Tibial nerve (tissue), 4 donors: ENCODE measurements at regions not wholly inside any gene's neighbourhood (a gene's known extent, or its start where the extent isn't known, plus 50 kb on each side); places are given as distances from the start of the nearest gene placed in this dataset.

Experiments used
- DNase-seq, 2 donors: peaks; one replicate each; pipeline ENCODE4 v3.0.0-alpha.2; 2019; ENCODE audit warnings: low spot score in 2 of 2
- H3K27ac ChIP-seq, 4 donors: fragments of 200-600 bp; sonication (generic) in 3 of 4; one replicate each; pipeline ENCODE4 v1.5.1; 2017 to 2019; ENCODE audit warnings: mild to moderate bottlenecking in 1 of 4
- H3K27me3 ChIP-seq, 2 donors: fragments of 200-600 bp; sonication (generic) in 1 of 2; one replicate each; pipeline versions ENCODE4 v1.5.1 to v1.6.0; 2017 to 2019
- H3K36me3 ChIP-seq, 3 donors: fragments of 200-600 bp; sonication (generic); one replicate each; pipeline ENCODE4 v1.5.1; 2018 to 2019
- H3K4me1 ChIP-seq, 4 donors: fragments of 200-600 bp; sonication (generic) in 3 of 4; one replicate each; pipeline ENCODE4 v1.5.1; 2017 to 2019
- H3K4me3 ChIP-seq, 4 donors: fragments of 200-600 bp; sonication (generic) in 3 of 4; one replicate each; pipeline ENCODE4 v1.5.1; 2017 to 2019; ENCODE audit warnings: mild to moderate bottlenecking in 1 of 4, moderate library complexity in 1 of 4
- H3K9me3 ChIP-seq, 4 donors: fragments of 200-600 bp; sonication (generic) in 3 of 4; one replicate each; pipeline ENCODE4 v1.5.1; 2017 to 2019
- EP300 ChIP-seq, 2 donors: sonication (generic); formaldehyde crosslinking; IDR thresholded peaks; one replicate each; pipeline ENCODE4 v1.6.1; 2017; ENCODE audit warnings: antibody characterized with exemption in 2 of 2, mild to moderate bottlenecking in 1 of 2
- POLR2A ChIP-seq, 2 donors: fragments of 450-650 bp; IDR thresholded peaks; one replicate each; pipeline ENCODE4 v1.6.1; 2017; ENCODE audit warnings: antibody characterized with exemption in 2 of 2, mild to moderate bottlenecking in 2 of 2, moderate library complexity in 2 of 2
- WGBS, 2 donors: methylation state at CpG; one replicate each; pipeline ENCODE4 v1.1.5; 2018; 5-methylcytosine and 5-hydroxymethylcytosine counted together
- TF ChIP-seq, protein P1 (sequence below), 5 experiments: fragments of 200-600 bp in 3 of 5; fragments of 450-650 bp in 2 of 5; sonication (generic) in 3 of 5; IDR thresholded peaks; one replicate each; pipeline ENCODE4 v1.5.1; 2016 to 2019; ENCODE audit warnings: antibody characterized with exemption in 5 of 5, mild to moderate bottlenecking in 3 of 5, moderate library complexity in 2 of 5

DNA sequence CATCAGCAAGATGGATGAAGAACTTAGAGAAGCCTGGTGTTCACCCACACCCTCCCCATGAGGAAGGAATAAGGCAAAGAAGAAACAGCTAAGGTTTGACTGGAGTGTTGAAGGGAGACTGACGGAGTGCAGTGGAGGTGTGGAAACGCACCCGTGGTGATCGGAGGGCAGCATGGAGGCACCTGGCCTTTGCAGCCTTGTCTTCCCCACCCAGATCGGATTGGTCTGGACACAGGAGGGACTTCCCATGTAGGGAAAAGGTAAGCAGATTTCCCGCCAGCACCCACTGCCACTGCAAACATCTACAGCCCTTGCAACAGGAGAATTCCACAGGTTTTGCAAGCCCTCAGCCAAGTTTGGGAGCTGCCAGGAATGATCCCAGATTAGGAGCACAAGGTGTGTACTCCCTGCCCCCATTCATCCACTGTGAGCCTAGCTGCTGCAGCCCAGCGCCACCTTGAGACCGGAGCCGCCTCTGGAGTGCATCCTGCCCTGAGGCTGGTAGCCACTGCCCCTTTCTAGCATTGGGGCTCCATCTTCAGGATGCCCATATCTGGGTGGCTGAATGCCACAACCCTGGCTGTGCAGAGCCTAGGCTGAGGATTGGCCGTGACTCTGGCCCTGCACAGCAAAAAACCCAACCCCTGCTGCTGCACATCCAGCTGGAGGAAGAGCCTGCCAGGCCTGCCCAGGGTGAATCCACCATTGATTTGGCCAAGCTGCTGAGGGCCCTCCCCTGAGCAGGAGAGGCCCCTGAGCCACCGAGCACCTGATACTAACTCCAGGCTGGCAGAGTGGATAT, 411.1 kb downstream of the TMEM121 start:
- no peak for DNase-seq
- no peak overlapping the region for H3K27ac ChIP-seq
- no peak overlapping the region for H3K4me3 ChIP-seq
- no peaks in the 10 kb centered on the region for H3K27me3 ChIP-seq
- H3K4me1 ChIP-seq = no peaks in the 10 kb centered on the region
- H3K36me3 ChIP-seq = no peaks in the 10 kb centered on the region
- H3K9me3 ChIP-seq = peaks cover 0 to 84% (median 6%) of the 10 kb centered on the region in 4 donors
- WGBS, 2 donors = 79 to 87% methylated on average over 8 to 11 of the region's 11 CpGs
- TF ChIP-seq EP300 (IDR thresholded peaks at IDR 0.05) (no peak), POLR2A (IDR thresholded peaks at IDR 0.05) (no peak)
- TF ChIP-seq, protein P1, sequence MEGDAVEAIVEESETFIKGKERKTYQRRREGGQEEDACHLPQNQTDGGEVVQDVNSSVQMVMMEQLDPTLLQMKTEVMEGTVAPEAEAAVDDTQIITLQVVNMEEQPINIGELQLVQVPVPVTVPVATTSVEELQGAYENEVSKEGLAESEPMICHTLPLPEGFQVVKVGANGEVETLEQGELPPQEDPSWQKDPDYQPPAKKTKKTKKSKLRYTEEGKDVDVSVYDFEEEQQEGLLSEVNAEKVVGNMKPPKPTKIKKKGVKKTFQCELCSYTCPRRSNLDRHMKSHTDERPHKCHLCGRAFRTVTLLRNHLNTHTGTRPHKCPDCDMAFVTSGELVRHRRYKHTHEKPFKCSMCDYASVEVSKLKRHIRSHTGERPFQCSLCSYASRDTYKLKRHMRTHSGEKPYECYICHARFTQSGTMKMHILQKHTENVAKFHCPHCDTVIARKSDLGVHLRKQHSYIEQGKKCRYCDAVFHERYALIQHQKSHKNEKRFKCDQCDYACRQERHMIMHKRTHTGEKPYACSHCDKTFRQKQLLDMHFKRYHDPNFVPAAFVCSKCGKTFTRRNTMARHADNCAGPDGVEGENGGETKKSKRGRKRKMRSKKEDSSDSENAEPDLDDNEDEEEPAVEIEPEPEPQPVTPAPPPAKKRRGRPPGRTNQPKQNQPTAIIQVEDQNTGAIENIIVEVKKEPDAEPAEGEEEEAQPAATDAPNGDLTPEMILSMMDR (IDR thresholded peaks at IDR 0.05) = no peak

DNA sequence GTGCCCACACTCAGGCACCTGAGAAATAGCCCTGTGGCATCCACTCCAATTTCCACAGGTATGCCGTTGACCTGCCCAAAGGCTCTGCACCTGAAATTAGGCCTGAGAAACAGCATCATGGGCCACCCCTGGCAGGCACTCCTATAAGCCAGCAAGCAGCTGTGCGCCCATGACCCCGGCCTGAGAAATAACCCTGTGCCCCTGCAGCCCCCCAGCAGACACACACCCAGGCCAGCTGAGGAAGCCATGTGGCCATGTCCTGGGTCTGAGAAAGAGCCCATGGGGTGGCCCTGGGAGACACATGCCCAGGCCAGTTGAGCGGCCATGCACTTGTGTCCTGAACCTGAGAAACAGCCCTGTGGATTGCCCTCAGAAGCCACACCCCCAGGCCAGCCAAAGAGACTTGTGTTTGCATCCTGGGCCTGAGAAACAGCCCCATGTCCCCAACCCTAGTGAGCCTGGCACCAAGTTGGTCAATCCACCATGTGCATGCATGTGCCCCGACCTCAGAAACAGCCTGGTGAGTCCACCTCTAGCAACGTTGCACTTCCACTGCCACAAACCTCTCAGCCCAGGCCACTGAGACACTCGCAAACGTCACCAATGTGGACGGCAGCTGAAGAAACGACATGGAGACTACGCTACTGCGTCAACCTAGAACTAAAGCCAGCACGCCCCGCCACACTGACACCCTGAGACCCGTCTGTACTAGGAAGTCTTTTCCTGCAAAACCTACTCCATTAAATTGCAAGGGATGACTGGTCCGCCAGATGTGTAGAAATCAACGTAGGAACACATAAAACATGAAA, 411.9 kb downstream of the TMEM121 start:
- TF ChIP-seq POLR2A (IDR thresholded peaks at IDR 0.05) (no peak), EP300 (IDR thresholded peaks at IDR 0.05) (no peak)
- TF ChIP-seq, protein P1 (IDR thresholded peaks at IDR 0.05) = no peak
- no peak for DNase-seq
- Histone ChIP-seq H3K36me3 (no peaks in the 10 kb centered on the region), H3K9me3 (peaks cover 0 to 78% (median 6%) of the 10 kb centered on the region in 4 donors), H3K27ac (no peak overlapping the region), H3K4me1 (no peaks in the 10 kb centered on the region), H3K27me3 (no peaks in the 10 kb centered on the region), H3K4me3 (no peak overlapping the region)
- WGBS, 2 donors = 86 to 88% methylated on average over 16 to 17 of the region's 17 CpGs

DNA sequence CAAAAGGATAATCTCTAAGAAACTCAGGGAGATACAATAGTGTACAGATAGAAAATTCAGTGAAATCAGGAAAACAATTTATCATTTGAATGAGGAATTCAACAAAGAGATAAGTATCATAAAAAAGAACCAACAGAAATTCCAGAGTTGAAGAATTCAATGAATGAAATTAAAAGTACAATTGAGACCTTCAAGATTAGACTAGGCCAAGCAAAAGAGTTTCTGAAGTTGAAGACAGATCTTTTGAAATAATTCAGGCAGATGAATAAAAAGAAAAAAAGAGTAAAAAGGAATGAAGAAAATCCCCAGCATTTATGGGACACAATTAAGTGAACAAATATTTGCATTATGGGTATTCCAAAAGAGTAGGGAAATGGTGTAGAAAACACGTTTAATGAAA, 412.6 kb downstream of the TMEM121 start:
- no peaks in the 10 kb centered on the region for H3K36me3 ChIP-seq
- no peaks in the 10 kb centered on the region for H3K4me1 ChIP-seq
- WGBS, 2 donors = 14 to 22% methylated on average over 1 of the region's 1 CpG
- H3K9me3 ChIP-seq = peaks cover 0 to 72% (median 6%) of the 10 kb centered on the region in 4 donors
- DNase-seq = no peak
- no peaks in the 10 kb centered on the region for H3K27me3 ChIP-seq
- H3K4me3 ChIP-seq = no peak overlapping the region
- TF ChIP-seq, protein P1 (IDR thresholded peaks at IDR 0.05) = no peak
- TF ChIP-seq EP300 (IDR thresholded peaks at IDR 0.05) = no peak
- no peak for TF ChIP-seq POLR2A (IDR thresholded peaks at IDR 0.05)
- no peak overlapping the region for H3K27ac ChIP-seq

DNA sequence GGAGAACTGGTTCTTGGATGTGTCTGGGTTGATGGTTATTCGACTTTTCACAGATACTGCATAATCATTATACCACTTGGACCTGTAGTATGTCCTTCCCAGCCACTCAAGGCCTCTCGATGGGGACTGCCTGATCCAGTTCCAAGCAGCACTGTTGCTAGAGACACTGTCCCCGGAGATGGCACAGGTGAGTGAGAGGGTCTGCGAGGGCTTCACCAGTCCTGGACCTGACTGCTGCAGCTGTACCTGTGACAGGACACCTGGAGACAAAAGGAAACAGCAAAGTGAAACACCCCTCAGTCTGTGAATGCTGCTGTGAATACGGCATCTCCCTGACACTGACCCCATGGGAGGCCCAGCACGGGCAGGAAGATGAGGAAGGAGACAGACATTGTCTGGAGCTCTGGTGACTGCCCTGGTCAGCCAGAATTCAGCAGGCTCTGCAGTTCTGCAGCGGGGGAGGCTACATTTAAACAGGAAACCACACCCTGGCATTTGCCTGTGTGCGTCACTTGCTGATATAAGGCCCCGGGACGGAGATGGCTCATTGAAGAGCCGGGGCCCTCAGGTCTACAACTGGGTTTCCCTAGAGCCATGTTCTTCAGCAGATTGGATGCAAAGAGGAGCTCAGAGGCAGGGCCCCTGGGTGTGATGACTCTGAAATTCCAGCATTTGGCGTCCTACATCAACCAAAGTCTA, 413.6 kb downstream of the TMEM121 start:
- H3K9me3 ChIP-seq = peaks cover 0 to 65% (median 6%) of the 10 kb centered on the region in 4 donors
- WGBS, 2 donors = 75% methylated on average over 12 of the region's 12 CpGs
- H3K4me3 ChIP-seq = no peak overlapping the region
- no peaks in the 10 kb centered on the region for H3K27me3 ChIP-seq
- DNase-seq = no peak
- TF ChIP-seq EP300 (IDR thresholded peaks at IDR 0.05) = no peak
- TF ChIP-seq, protein P1 (IDR thresholded peaks at IDR 0.05) = no peak
- H3K4me1 ChIP-seq = no peaks in the 10 kb centered on the region
- no peak overlapping the region for H3K27ac ChIP-seq
- no peaks in the 10 kb centered on the region for H3K36me3 ChIP-seq
